ENCODE measurements at regions not wholly inside any gene's neighbourhood (a gene's known extent, or its start where the extent isn't known, plus 50 kb on each side); places are given as distances from the start of the nearest gene placed in this dataset.

- TF ChIP-seq, protein P1, sequence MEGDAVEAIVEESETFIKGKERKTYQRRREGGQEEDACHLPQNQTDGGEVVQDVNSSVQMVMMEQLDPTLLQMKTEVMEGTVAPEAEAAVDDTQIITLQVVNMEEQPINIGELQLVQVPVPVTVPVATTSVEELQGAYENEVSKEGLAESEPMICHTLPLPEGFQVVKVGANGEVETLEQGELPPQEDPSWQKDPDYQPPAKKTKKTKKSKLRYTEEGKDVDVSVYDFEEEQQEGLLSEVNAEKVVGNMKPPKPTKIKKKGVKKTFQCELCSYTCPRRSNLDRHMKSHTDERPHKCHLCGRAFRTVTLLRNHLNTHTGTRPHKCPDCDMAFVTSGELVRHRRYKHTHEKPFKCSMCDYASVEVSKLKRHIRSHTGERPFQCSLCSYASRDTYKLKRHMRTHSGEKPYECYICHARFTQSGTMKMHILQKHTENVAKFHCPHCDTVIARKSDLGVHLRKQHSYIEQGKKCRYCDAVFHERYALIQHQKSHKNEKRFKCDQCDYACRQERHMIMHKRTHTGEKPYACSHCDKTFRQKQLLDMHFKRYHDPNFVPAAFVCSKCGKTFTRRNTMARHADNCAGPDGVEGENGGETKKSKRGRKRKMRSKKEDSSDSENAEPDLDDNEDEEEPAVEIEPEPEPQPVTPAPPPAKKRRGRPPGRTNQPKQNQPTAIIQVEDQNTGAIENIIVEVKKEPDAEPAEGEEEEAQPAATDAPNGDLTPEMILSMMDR (IDR thresholded peaks at IDR 0.05), result no peak
- no peaks in the 10 kb centered on the region for H3K9me3 ChIP-seq
- H3K27ac ChIP-seq, result no peak overlapping the region
- H3K4me3 ChIP-seq, result no peak overlapping the region
- H3K36me3 ChIP-seq, result no peaks in the 10 kb centered on the region
- no peaks in the 10 kb centered on the region for H3K4me1 ChIP-seq
- intact Hi-C loops (cut with DNase I), result loop anchor here (10.0 kb wide), 1 partner anchor 901 kb away; no protein-coding TSS in a partner anchor
- no peak overlapping the region for H3K9ac ChIP-seq (ENCODE audit: low read depth in 2 of 2, low read length in 2 of 2)
- H3K27me3 ChIP-seq, result no peaks in the 10 kb centered on the region
- no peak for DNase-seq
Observed at GRCh38 chr3:153023896-153024295, 138.1 kb upstream of the RAP2B start.

- no peak overlapping the region for H3K27ac ChIP-seq
- no peaks in the 10 kb centered on the region for H3K36me3 ChIP-seq
- H3K9ac ChIP-seq (ENCODE audit: low read depth in 2 of 2, low read length in 2 of 2), result no peak overlapping the region
- no peak for DNase-seq
- no peaks in the 10 kb centered on the region for H3K9me3 ChIP-seq
- no peak overlapping the region for H3K4me3 ChIP-seq
- intact Hi-C loops (cut with DNase I), result loop anchor here (10.0 kb wide), 1 partner anchor 899 kb away; no protein-coding TSS in a partner anchor
- TF ChIP-seq, protein P1 (IDR thresholded peaks at IDR 0.05), result peak; percentile 57
- H3K27me3 ChIP-seq, result no peaks in the 10 kb centered on the region
- no peaks in the 10 kb centered on the region for H3K4me1 ChIP-seq
Observed at GRCh38 chr3:153026026-153026425, 136.0 kb upstream of the RAP2B start.

- no peak overlapping the region for H3K4me3 ChIP-seq
- intact Hi-C loops (cut with DNase I), result loop anchor here (10.0 kb wide), 1 partner anchor 896 kb away; no protein-coding TSS in a partner anchor
- no peaks in the 10 kb centered on the region for H3K4me1 ChIP-seq
- H3K27me3 ChIP-seq, result no peaks in the 10 kb centered on the region
- DNase-seq, result no peak
- TF ChIP-seq, protein P1 (IDR thresholded peaks at IDR 0.05), result no peak
- H3K27ac ChIP-seq, result no peak overlapping the region
- H3K9me3 ChIP-seq, result no peaks in the 10 kb centered on the region
- H3K36me3 ChIP-seq, result no peaks in the 10 kb centered on the region
- H3K9ac ChIP-seq (ENCODE audit: low read depth in 2 of 2, low read length in 2 of 2), result no peak overlapping the region
Observed at GRCh38 chr3:153028381-153028780, 133.6 kb upstream of the RAP2B start.

GRCh38 chr3:153029350-153029749 is 132.7 kb upstream of the RAP2B start:
- no peaks in the 10 kb centered on the region for H3K27me3 ChIP-seq
- H3K36me3 ChIP-seq, result no peaks in the 10 kb centered on the region
- H3K27ac ChIP-seq, result no peak overlapping the region
- no peak overlapping the region for H3K4me3 ChIP-seq
- intact Hi-C loops (cut with DNase I), result loop anchor here (10.0 kb wide), 1 partner anchor 895 kb away; no protein-coding TSS in a partner anchor
- no peaks in the 10 kb centered on the region for H3K4me1 ChIP-seq
- no peak for DNase-seq
- no peaks in the 10 kb centered on the region for H3K9me3 ChIP-seq
- TF ChIP-seq, protein P1 (IDR thresholded peaks at IDR 0.05), result no peak
- no peak overlapping the region for H3K9ac ChIP-seq (ENCODE audit: low read depth in 2 of 2, low read length in 2 of 2)

GRCh38 chr3:153032891-153033290 is 129.1 kb upstream of the RAP2B start:
- intact Hi-C loops (cut with DNase I), result no loop called here
- H3K27me3 ChIP-seq, result no peaks in the 10 kb centered on the region
- no peak overlapping the region for H3K9ac ChIP-seq (ENCODE audit: low read depth in 2 of 2, low read length in 2 of 2)
- H3K36me3 ChIP-seq, result no peaks in the 10 kb centered on the region
- H3K4me3 ChIP-seq, result no peak overlapping the region
- DNase-seq, result no peak
- no peaks in the 10 kb centered on the region for H3K9me3 ChIP-seq
- TF ChIP-seq, protein P1 (IDR thresholded peaks at IDR 0.05), result no peak
- no peaks in the 10 kb centered on the region for H3K4me1 ChIP-seq
- H3K27ac ChIP-seq, result no peak overlapping the region
